HepG2 (cell line): ENCODE measurements at regions not wholly inside any gene's neighbourhood (a gene's known extent, or its start where the extent isn't known, plus 50 kb on each side); places are given as distances from the start of the nearest gene placed in this dataset.

Source experiments
- ATAC-seq: fragments of 200-7000 bp; cut with Tn5 transposase; 3 replicates; pipeline ENCODE4 v1.9.1; 2020; ENCODE audit warnings: mild to moderate bottlenecking, moderate library complexity
- BruUV-seq: library from RNA; stranded (reverse); fragments of 400-500 nt; replicated peaks from 2 replicates; lab custom pipeline; 2021; lab: Mats Ljungman, UMichigan
- CTCF ChIA-PET: fragments of 300-600 bp; formaldehyde crosslinking; extraction: SDS; loops from one replicate; lab custom pipeline; 2021; ENCODE audit warnings: low total read pairs, inconsistent platforms, low intra/inter-chr PET ratio; lab: Yijun Ruan, JAX
- POLR2A ChIA-PET: fragments of 350-600 bp; sonication (Branson Sonifier 250); formaldehyde crosslinking; loops from one replicate; lab custom pipeline; 2020; ENCODE audit warnings: antibody characterized with exemption, inconsistent platforms; lab: Yijun Ruan, JAX
- DNase-seq: peaks from one replicate; pipeline ENCODE4 v3.0.0-alpha.2; 2015; ENCODE audit warnings: low spot score
- FAIRE-seq: peaks from 3 replicates; lab custom pipeline; 2011; peaks lifted over from hg19 to GRCh38; lab: Jason Lieb, UNC
- H2AFZ ChIP-seq: one replicate; pipeline ENCODE4 v1.6.1; 2011; ENCODE audit warnings: low read length, inconsistent platforms
- H3K27ac ChIP-seq: fragments of 300-600 bp; 3 replicates; pipeline ENCODE4 v1.8.0; 2011; ENCODE audit warnings: mixed run types, mild to moderate bottlenecking, mixed read lengths, low read length, inconsistent platforms; ENCODE audit not compliant: insufficient read depth; ENCODE audit errors: extremely low read length
- H3K27me3 ChIP-seq, 2 experiments: fragments of 200-600 bp in 1 of 2; 2 replicates in 1 of 2; 3 replicates in 1 of 2; pipeline versions ENCODE4 v1.6.0 to v1.8.0; 2011; ENCODE audit warnings: low read length in 2 of 2, mild to moderate bottlenecking in 2 of 2, moderate library complexity in 2 of 2, inconsistent platforms in 1 of 2; ENCODE audit not compliant: insufficient read depth in 2 of 2, control insufficient read depth in 1 of 2
- H3K36me3 ChIP-seq, 2 experiments: fragments of 200-600 bp in 1 of 2; replicated peaks in 1 of 2; 2 replicates in 1 of 2; 3 replicates in 1 of 2; pipeline versions ENCODE4 v1.5.1 to v1.8.0; 2011; ENCODE audit warnings: low read length in 2 of 2, inconsistent platforms in 1 of 2; ENCODE audit not compliant: insufficient read depth in 2 of 2, control insufficient read depth in 1 of 2
- H3K4me1 ChIP-seq: 2 replicates; pipeline ENCODE4 v1.5.1; 2012; ENCODE audit warnings: low read length, inconsistent platforms; ENCODE audit not compliant: insufficient read depth
- H3K4me2 ChIP-seq: 2 replicates; pipeline ENCODE4 v1.6.0; 2011; ENCODE audit warnings: low read depth, low read length, inconsistent platforms
- H3K4me3 ChIP-seq, 3 experiments: fragments of 200-600 bp in 1 of 3; sonication (generic), shearing (Covaris generic) in 1 of 3; replicated peaks in 1 of 3; 2 replicates each; pipeline ENCODE4 v1.5.1; 2011 to 2016; ENCODE audit warnings: low read length in 3 of 3, inconsistent platforms in 2 of 3, low read depth in 2 of 3, mild to moderate bottlenecking in 2 of 3, control low read depth in 1 of 3, mixed read lengths in 1 of 3; ENCODE audit not compliant: insufficient read depth in 1 of 3
- H3K79me2 ChIP-seq: one replicate; pipeline ENCODE4 v1.6.1; 2011; ENCODE audit warnings: low read length, inconsistent platforms; ENCODE audit not compliant: insufficient read depth
- H3K9ac ChIP-seq: 2 replicates; pipeline ENCODE4 v1.6.0; 2011; ENCODE audit warnings: mild to moderate bottlenecking, low read depth, low read length, inconsistent platforms; ENCODE audit not compliant: insufficient read depth
- H3K9me3 ChIP-seq: 2 replicates; pipeline ENCODE4 v1.5.1; 2012; ENCODE audit warnings: mild to moderate bottlenecking, low read length
- H4K20me1 ChIP-seq: 2 replicates; pipeline ENCODE4 v1.6.0; 2011; ENCODE audit warnings: inconsistent platforms, mild to moderate bottlenecking, low read length, moderate library complexity; ENCODE audit not compliant: insufficient read depth
- NFYB ChIP-seq: sonication (generic); formaldehyde crosslinking; IDR thresholded peaks from 2 replicates; pipeline ENCODE4 v1.4.0; 2020; ENCODE audit warnings: missing genetic modification reagents
- ZFP91 ChIP-seq: sonication (generic); formaldehyde crosslinking; IDR thresholded peaks from 2 replicates; pipeline ENCODE4 v1.9.0; 2022; ENCODE audit warnings: missing genetic modification reagents, mild to moderate bottlenecking, borderline replicate concordance
- ZMYM2 ChIP-seq: sonication (generic); formaldehyde crosslinking; IDR thresholded peaks from 2 replicates; pipeline ENCODE4 v1.8.0; 2022; ENCODE audit warnings: mild to moderate bottlenecking, missing genetic modification reagents
- ZNF609 ChIP-seq: sonication (generic); formaldehyde crosslinking; IDR thresholded peaks from 2 replicates; pipeline ENCODE4 v1.4.0; 2020; ENCODE audit warnings: mild to moderate bottlenecking, missing genetic modification reagents, borderline replicate concordance
- ZNF749 ChIP-seq: sonication (generic); formaldehyde crosslinking; IDR thresholded peaks from 2 replicates; pipeline ENCODE4 v1.8.0; 2022; ENCODE audit warnings: mild to moderate bottlenecking, missing genetic modification reagents, moderate library complexity, borderline replicate concordance
- WGBS: methylation state at CpG from one replicate; pipeline ENCODE4 v1.1.6; 2017; ENCODE audit warnings: low lambda C conversion rate; 5-methylcytosine and 5-hydroxymethylcytosine counted together
- in situ Hi-C: cut with HindIII; loops from 2 replicates; pipeline ENCODE4 v1.10.0; 2017; ENCODE audit warnings: low pct_unique_long_range_greater_than_20kb; ENCODE audit not compliant: extremely low pct_ligation_motif_present
- intact Hi-C: fragments of 100-400 bp; cut with micrococcal nuclease; formaldehyde crosslinking; loops from one replicate; pipeline ENCODE4 v1.10.0; 2022; ENCODE audit not compliant: unreplicated experiment

- intact Hi-C loops (no loop called here), in situ Hi-C loops (no loop called here)
- DNase-seq (no peak), FAIRE-seq (no peak)
- Histone ChIP-seq H3K4me2 (no peak overlapping the region), H4K20me1 (no peaks in the 10 kb centered on the region), H3K36me3 (no peaks in the 10 kb centered on the region), H3K4me1 (peaks cover 9% of the 10 kb centered on the region), H3K9ac (no peak overlapping the region)
- WGBS: 33% methylated on average over 2 of the region's 2 CpGs
- ChIA-PET CTCF (no interaction called here), POLR2A (no interaction called here)
- no peak for TF ChIP-seq ZNF609 (CRISPR knock-in tag)
- no peak for TF ChIP-seq ZFP91 (CRISPR knock-in tag)
- no peak for TF ChIP-seq ZNF749
- TF ChIP-seq NFYB: peak; percentile 19; the same call in 1 of the 2 replicates
- TF ChIP-seq ZMYM2: no peak
- TF ChIP-seq, all 625 proteins: peak for 1
- no peaks in the 10 kb centered on the region; the same call in 1 of the 2 replicates for H3K9me3 ChIP-seq
- H2AFZ ChIP-seq: no peak overlapping the region
- no peaks in the 10 kb centered on the region for H3K27me3 ChIP-seq
- no peak overlapping the region for H3K4me3 ChIP-seq
- ATAC-seq: no peak
- no peaks in the 10 kb centered on the region for H3K79me2 ChIP-seq
- H3K27ac ChIP-seq: no peak overlapping the region
- BruUV-seq: no TSS peak
These were observed 114.5 kb upstream of the LYZL1 start for GRCh38 chr10:29174389-29174788.
